Neural progenitor cell (in vitro differentiated cells): ENCODE measurements at regions not wholly inside any gene's neighbourhood (a gene's known extent, or its start where the extent isn't known, plus 50 kb on each side); places are given as distances from the start of the nearest gene placed in this dataset.

Source experiments
- CTCF ChIP-seq: fragments of 200-600 bp; sonication (generic); IDR thresholded peaks from 2 replicates; pipeline ENCODE4 v1.5.1; 2017; ENCODE audit warnings: antibody characterized with exemption, mild to moderate bottlenecking
- EZH2 ChIP-seq: fragments of 200-600 bp; sonication (generic); IDR thresholded peaks from 2 replicates; pipeline ENCODE4 v1.6.1; 2017; ENCODE audit warnings: antibody characterized with exemption, mild to moderate bottlenecking, moderate library complexity
- EZH2phosphoT487 ChIP-seq: fragments of 200-600 bp; sonication (generic); IDR thresholded peaks from 2 replicates; pipeline ENCODE4 v1.6.1; 2017; ENCODE audit warnings: antibody characterized with exemption

DNA sequence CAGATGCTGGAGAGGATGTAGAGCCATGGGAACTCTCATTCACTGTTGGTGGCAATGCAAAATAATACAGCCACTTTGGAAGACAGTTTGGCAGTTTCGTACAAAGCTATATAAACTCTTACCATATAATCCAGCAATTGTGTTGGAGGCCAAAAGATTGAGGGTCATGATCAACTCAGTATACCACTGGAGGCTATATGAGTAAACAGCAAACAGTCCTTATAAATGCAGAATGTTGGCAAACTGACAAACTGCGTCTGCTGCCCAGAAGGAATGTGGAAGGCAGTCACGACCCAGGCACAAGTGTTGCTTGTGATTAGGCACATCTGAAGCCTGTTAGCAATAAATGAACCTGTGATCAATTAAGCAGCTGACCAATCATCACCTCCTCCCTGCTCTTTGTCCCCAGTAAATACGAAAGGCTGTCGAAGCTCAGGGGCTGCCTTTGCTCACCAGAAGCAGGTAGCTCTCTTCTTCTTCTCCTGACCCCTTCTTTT lies 98.1 kb upstream of the SPOPL start:
- TF ChIP-seq CTCF (no peak), EZH2 (no peak), EZH2phosphoT487 (no peak)
